Large intestine (tissue), 3 donors: ENCODE measurements at regions not wholly inside any gene's neighbourhood (a gene's known extent, or its start where the extent isn't known, plus 50 kb on each side); places are given as distances from the start of the nearest gene placed in this dataset.
A peak's percentile ranks its signal among the peaks of the same experiment; 100 is the strongest.

ENCODE experiments used
- DNase-seq, 2 donors: peaks; one replicate each; pipeline versions ENCODE4 v3.0.0 to v3.0.0-alpha.2; 2013
- H3K27ac ChIP-seq: one replicate; pipeline ENCODE4 v1.5.1; 2013; ENCODE audit warnings: low read length
- H3K27me3 ChIP-seq: 2 replicates; pipeline ENCODE4 v1.6.1; 2013; ENCODE audit warnings: low read length; ENCODE audit not compliant: control insufficient read depth, insufficient read depth
- H3K36me3 ChIP-seq: 2 replicates; pipeline ENCODE4 v1.6.1; 2013; ENCODE audit warnings: low read length; ENCODE audit not compliant: control insufficient read depth, insufficient read depth
- H3K4me1 ChIP-seq: one replicate; pipeline ENCODE4 v1.6.1; 2013; ENCODE audit warnings: low read length; ENCODE audit not compliant: control insufficient read depth, insufficient read depth
- H3K4me3 ChIP-seq: one replicate; pipeline ENCODE4 v1.5.1; 2013; ENCODE audit warnings: low read length
- H3K9me3 ChIP-seq: one replicate; pipeline ENCODE4 v1.6.1; 2013; ENCODE audit warnings: mild to moderate bottlenecking, low read depth, low read length, moderate library complexity; ENCODE audit not compliant: control insufficient read depth
- WGBS: methylation state at CpG from one replicate; pipeline ENCODE4 v1.1.5; 2013; ENCODE audit warnings: low lambda C conversion rate; ENCODE audit not compliant: insufficient coverage; 5-methylcytosine and 5-hydroxymethylcytosine counted together

- WGBS = no CpG with 5 or more reads among the region's 5 CpGs
- Histone ChIP-seq H3K27ac (no peak overlapping the region), H3K27me3 (no peaks in the 10 kb centered on the region), H3K36me3 (no peaks in the 10 kb centered on the region), H3K4me1 (no peaks in the 10 kb centered on the region), H3K4me3 (no peak overlapping the region), H3K9me3 (no peaks in the 10 kb centered on the region)
- DNase-seq = no peak
Observed at GRCh38 chr18:25831301-25831701, 259.1 kb downstream of the SS18 start.

- no peaks in the 10 kb centered on the region for H3K27me3 ChIP-seq
- H3K9me3 ChIP-seq = no peaks in the 10 kb centered on the region
- no peak overlapping the region for H3K4me3 ChIP-seq
- no CpG with 5 or more reads among the region's 2 CpGs for WGBS
- no peaks in the 10 kb centered on the region for H3K4me1 ChIP-seq
- no peaks in the 10 kb centered on the region for H3K36me3 ChIP-seq
- no peak overlapping the region for H3K27ac ChIP-seq
- peak in 1 of 2 donors; percentile 25 for DNase-seq
Observed at GRCh38 chr18:25830787-25831186, 259.6 kb downstream of the SS18 start.

- H3K4me3 ChIP-seq = no peak overlapping the region
- DNase-seq = no peak
- H3K4me1 ChIP-seq = no peaks in the 10 kb centered on the region
- H3K9me3 ChIP-seq = no peaks in the 10 kb centered on the region
- no peak overlapping the region for H3K27ac ChIP-seq
- 86% methylated on average over 1 of the region's 13 CpGs for WGBS
- no peaks in the 10 kb centered on the region for H3K27me3 ChIP-seq
- H3K36me3 ChIP-seq = no peaks in the 10 kb centered on the region
Observed at GRCh38 chr18:25827961-25828561, 262.4 kb downstream of the SS18 start.

GRCh38 chr18:25827228-25827627 is 263.2 kb downstream of the SS18 start:
- DNase-seq = no peak
- Histone ChIP-seq H3K36me3 (no peaks in the 10 kb centered on the region), H3K4me3 (no peak overlapping the region), H3K4me1 (no peaks in the 10 kb centered on the region), H3K9me3 (no peaks in the 10 kb centered on the region), H3K27me3 (no peaks in the 10 kb centered on the region), H3K27ac (no peak overlapping the region)
- WGBS = 40% methylated on average over 1 of the region's 4 CpGs

- Histone ChIP-seq H3K9me3 (no peaks in the 10 kb centered on the region), H3K36me3 (no peaks in the 10 kb centered on the region), H3K27ac (no peak overlapping the region), H3K27me3 (no peaks in the 10 kb centered on the region), H3K4me3 (no peak overlapping the region), H3K4me1 (no peaks in the 10 kb centered on the region)
- no CpG with 5 or more reads among the region's 5 CpGs for WGBS
- DNase-seq = no peak
Observed at GRCh38 chr18:25826823-25827222, 263.6 kb downstream of the SS18 start.

GRCh38 chr18:25825979-25826776 is 264.2 kb downstream of the SS18 start:
- Histone ChIP-seq H3K4me3 (no peak overlapping the region), H3K36me3 (no peaks in the 10 kb centered on the region), H3K27ac (no peak overlapping the region), H3K9me3 (no peaks in the 10 kb centered on the region), H3K27me3 (no peaks in the 10 kb centered on the region), H3K4me1 (no peaks in the 10 kb centered on the region)
- DNase-seq = no peak
- no CpG with 5 or more reads among the region's 4 CpGs for WGBS

GRCh38 chr18:25825056-25825455 is 265.4 kb downstream of the SS18 start:
- WGBS = 71% methylated on average over 1 of the region's 6 CpGs
- Histone ChIP-seq H3K9me3 (no peaks in the 10 kb centered on the region), H3K27me3 (no peaks in the 10 kb centered on the region), H3K27ac (no peak overlapping the region), H3K4me1 (no peaks in the 10 kb centered on the region), H3K4me3 (no peak overlapping the region), H3K36me3 (no peaks in the 10 kb centered on the region)
- no peak for DNase-seq

- DNase-seq = no peak
- Histone ChIP-seq H3K27ac (no peak overlapping the region), H3K36me3 (no peaks in the 10 kb centered on the region), H3K9me3 (no peaks in the 10 kb centered on the region), H3K27me3 (no peaks in the 10 kb centered on the region), H3K4me1 (no peaks in the 10 kb centered on the region), H3K4me3 (no peak overlapping the region)
- WGBS = no CpG with 5 or more reads among the region's 1 CpG
Observed at GRCh38 chr18:25819746-25820363, 270.6 kb downstream of the SS18 start.

- H3K4me1 ChIP-seq = no peaks in the 10 kb centered on the region
- WGBS = 100% methylated on average over 2 of the region's 6 CpGs
- H3K27me3 ChIP-seq = no peaks in the 10 kb centered on the region
- H3K36me3 ChIP-seq = no peaks in the 10 kb centered on the region
- no peaks in the 10 kb centered on the region for H3K9me3 ChIP-seq
- no peak for DNase-seq
- no peak overlapping the region for H3K27ac ChIP-seq
- no peak overlapping the region for H3K4me3 ChIP-seq
Observed at GRCh38 chr18:25818505-25818904, 271.9 kb downstream of the SS18 start.

- 84% methylated on average over 4 of the region's 5 CpGs for WGBS
Observed at GRCh38 chr18:25817546-25818237, 272.7 kb downstream of the SS18 start.

More at GRCh38 chr18:25817546-25818237, 272.7 kb downstream of the SS18 start:
- DNase-seq = no peak
- Histone ChIP-seq H3K36me3 (no peaks in the 10 kb centered on the region), H3K9me3 (no peaks in the 10 kb centered on the region), H3K4me1 (no peaks in the 10 kb centered on the region), H3K27me3 (no peaks in the 10 kb centered on the region), H3K4me3 (no peak overlapping the region), H3K27ac (no peak overlapping the region)
